ENCODE measurements at regions not wholly inside any gene's neighbourhood (a gene's known extent, or its start where the extent isn't known, plus 50 kb on each side); places are given as distances from the start of the nearest gene placed in this dataset.

DNA sequence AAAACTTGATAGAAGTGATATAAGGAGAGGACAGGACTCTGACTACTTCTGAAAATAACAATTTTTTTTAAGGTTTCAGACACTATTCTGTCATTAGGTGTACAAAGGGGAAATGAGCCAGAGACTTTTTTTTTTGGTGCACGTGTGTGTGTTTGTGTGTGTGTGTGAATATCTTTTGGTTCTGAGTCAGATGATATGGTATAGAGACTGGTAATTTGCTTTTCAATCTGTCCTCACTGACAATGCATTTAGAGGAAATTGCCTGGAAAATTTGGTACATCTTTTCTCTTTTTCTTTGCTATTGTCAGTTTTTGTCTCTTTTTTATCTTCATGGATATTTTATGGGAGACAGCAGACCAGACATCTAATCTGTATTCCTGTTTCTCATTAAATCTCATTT lies 59.3 kb downstream of the DDIT4L start:
- Histone ChIP-seq H3K9ac (ENCODE audit: low read depth, low read length) (no peak overlapping the region), H3K9me3 (ENCODE audit: control insufficient read depth, insufficient read depth, low read length) (no peaks in the 10 kb centered on the region), H3K4me1 (ENCODE audit: insufficient read depth, low read length) (no peaks in the 10 kb centered on the region), H3K36me3 (ENCODE audit: insufficient read depth, low read length) (no peaks in the 10 kb centered on the region)

GRCh38 chr4:100130491-100130890 lies 59.8 kb downstream of the DDIT4L start:
- Histone ChIP-seq H3K4me1 (ENCODE audit: insufficient read depth, low read length) (no peaks in the 10 kb centered on the region), H3K9me3 (ENCODE audit: control insufficient read depth, insufficient read depth, low read length) (no peaks in the 10 kb centered on the region), H3K36me3 (ENCODE audit: insufficient read depth, low read length) (no peaks in the 10 kb centered on the region), H3K9ac (ENCODE audit: low read depth, low read length) (no peak overlapping the region)

- Histone ChIP-seq H3K4me1 (ENCODE audit: insufficient read depth, low read length) (no peaks in the 10 kb centered on the region), H3K9me3 (ENCODE audit: control insufficient read depth, insufficient read depth, low read length) (no peaks in the 10 kb centered on the region)
These were observed 60.5 kb downstream of the DDIT4L start for GRCh38 chr4:100129774-100130173.

GRCh38 chr4:100128338-100128737 lies 61.9 kb downstream of the DDIT4L start:
- no peaks in the 10 kb centered on the region for H3K4me1 ChIP-seq (ENCODE audit: insufficient read depth, low read length)
- H3K9ac ChIP-seq (ENCODE audit: low read depth, low read length) = no peak overlapping the region
- H3K36me3 ChIP-seq (ENCODE audit: insufficient read depth, low read length) = no peaks in the 10 kb centered on the region
- no peaks in the 10 kb centered on the region for H3K9me3 ChIP-seq (ENCODE audit: control insufficient read depth, insufficient read depth, low read length)

More at GRCh38 chr4:100129774-100130173, 60.5 kb downstream of the DDIT4L start:
- Histone ChIP-seq H3K36me3 (ENCODE audit: insufficient read depth, low read length) (no peaks in the 10 kb centered on the region), H3K9ac (ENCODE audit: low read depth, low read length) (no peak overlapping the region)

DNA sequence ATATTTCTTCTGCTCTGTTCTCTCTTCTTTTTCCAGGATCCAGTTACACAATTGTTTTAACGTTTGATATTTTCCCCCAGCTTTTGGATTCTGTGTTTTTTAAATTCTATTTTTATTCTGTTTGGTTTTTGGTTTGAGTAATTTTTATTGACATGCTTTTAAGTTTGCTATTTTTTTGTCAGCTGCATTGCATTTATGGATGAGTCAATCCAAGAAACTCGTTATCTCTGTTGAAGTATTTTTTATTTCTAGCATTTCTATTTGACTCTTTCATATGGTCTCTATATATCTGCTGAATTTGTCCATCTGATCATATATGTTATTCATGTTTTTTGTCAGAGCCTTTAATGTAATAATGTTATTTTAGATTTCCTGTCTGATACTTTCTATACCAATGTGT lies 65.6 kb downstream of the DDIT4L start:
- Histone ChIP-seq H3K9me3 (ENCODE audit: control insufficient read depth, insufficient read depth, low read length) (no peaks in the 10 kb centered on the region), H3K9ac (ENCODE audit: low read depth, low read length) (no peak overlapping the region), H3K4me1 (ENCODE audit: insufficient read depth, low read length) (no peaks in the 10 kb centered on the region), H3K36me3 (ENCODE audit: insufficient read depth, low read length) (no peaks in the 10 kb centered on the region)

- peaks cover 10% of the 10 kb centered on the region; the same call in 1 of the 2 replicates for H3K4me1 ChIP-seq (ENCODE audit: insufficient read depth, low read length)
- no peak overlapping the region for H3K9ac ChIP-seq (ENCODE audit: low read depth, low read length)
- no peaks in the 10 kb centered on the region for H3K36me3 ChIP-seq (ENCODE audit: insufficient read depth, low read length)
- no peaks in the 10 kb centered on the region for H3K9me3 ChIP-seq (ENCODE audit: control insufficient read depth, insufficient read depth, low read length)
These were observed 72.1 kb downstream of the DDIT4L start for GRCh38 chr4:100118181-100118580.

DNA sequence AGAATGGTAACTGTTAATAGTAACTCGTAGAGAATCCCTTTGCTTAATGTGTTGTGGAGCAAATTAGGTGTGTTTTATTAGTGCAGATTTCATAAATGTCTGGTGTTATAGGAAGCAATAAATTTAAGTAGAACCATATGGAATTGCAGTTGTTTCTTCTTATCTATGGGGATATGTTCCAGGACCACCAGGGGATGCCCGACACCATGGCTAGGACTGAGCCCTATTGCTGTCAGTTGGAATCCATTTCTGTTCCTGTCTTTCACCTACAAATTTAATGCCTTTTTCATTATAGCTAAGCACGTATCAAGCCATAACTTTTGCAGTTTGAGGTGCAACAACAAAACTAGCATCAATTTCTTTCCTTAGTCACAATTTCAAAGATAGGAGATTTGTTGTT lies 72.5 kb downstream of the DDIT4L start:
- Histone ChIP-seq H3K4me1 (ENCODE audit: insufficient read depth, low read length) (peaks cover 11% of the 10 kb centered on the region; the same call in 1 of the 2 replicates), H3K9ac (ENCODE audit: low read depth, low read length) (no peak overlapping the region), H3K36me3 (ENCODE audit: insufficient read depth, low read length) (no peaks in the 10 kb centered on the region), H3K9me3 (ENCODE audit: control insufficient read depth, insufficient read depth, low read length) (no peaks in the 10 kb centered on the region)

- H3K9ac ChIP-seq (ENCODE audit: low read depth, low read length) = no peak overlapping the region
- no peaks in the 10 kb centered on the region for H3K9me3 ChIP-seq (ENCODE audit: control insufficient read depth, insufficient read depth, low read length)
- H3K4me1 ChIP-seq (ENCODE audit: insufficient read depth, low read length) = peaks cover 11% of the 10 kb centered on the region; the same call in 1 of the 2 replicates
- H3K36me3 ChIP-seq (ENCODE audit: insufficient read depth, low read length) = no peaks in the 10 kb centered on the region
These were observed 75.4 kb downstream of the DDIT4L start for GRCh38 chr4:100114909-100115308.

- Histone ChIP-seq H3K9ac (ENCODE audit: low read depth, low read length) (no peak overlapping the region), H3K9me3 (ENCODE audit: control insufficient read depth, insufficient read depth, low read length) (no peaks in the 10 kb centered on the region), H3K36me3 (ENCODE audit: insufficient read depth, low read length) (no peaks in the 10 kb centered on the region), H3K4me1 (ENCODE audit: insufficient read depth, low read length) (peaks cover 11% of the 10 kb centered on the region; the same call in 1 of the 2 replicates)
These were observed 76.5 kb downstream of the DDIT4L start for GRCh38 chr4:100113732-100114131.

GRCh38 chr4:100113096-100113495 lies 77.2 kb downstream of the DDIT4L start:
- peaks cover 11% of the 10 kb centered on the region; the same call in 1 of the 2 replicates for H3K4me1 ChIP-seq (ENCODE audit: insufficient read depth, low read length)
- no peaks in the 10 kb centered on the region for H3K9me3 ChIP-seq (ENCODE audit: control insufficient read depth, insufficient read depth, low read length)
- H3K9ac ChIP-seq (ENCODE audit: low read depth, low read length) = no peak overlapping the region
- no peaks in the 10 kb centered on the region for H3K36me3 ChIP-seq (ENCODE audit: insufficient read depth, low read length)

DNA sequence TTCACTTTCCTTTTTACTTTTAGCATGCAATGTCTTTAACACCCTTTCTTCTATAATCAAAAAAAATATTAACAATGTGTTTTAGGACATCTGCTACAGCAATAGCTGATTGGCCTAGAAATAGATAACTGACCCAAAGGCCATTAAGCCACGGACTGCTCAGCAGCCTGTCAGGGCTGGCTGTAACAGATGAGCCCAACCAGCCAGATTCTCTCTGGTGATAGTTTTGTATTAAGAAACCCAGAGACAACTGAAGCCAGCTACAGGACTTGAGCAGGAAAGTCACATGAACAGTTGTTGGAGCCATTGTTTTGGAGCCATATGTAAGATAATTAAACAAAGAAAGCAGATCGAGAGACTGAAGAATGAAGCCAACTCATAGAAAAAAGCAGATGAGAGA lies 80.3 kb downstream of the DDIT4L start:
- no peaks in the 10 kb centered on the region for H3K9me3 ChIP-seq (ENCODE audit: control insufficient read depth, insufficient read depth, low read length)
- H3K36me3 ChIP-seq (ENCODE audit: insufficient read depth, low read length) = no peaks in the 10 kb centered on the region

DNA sequence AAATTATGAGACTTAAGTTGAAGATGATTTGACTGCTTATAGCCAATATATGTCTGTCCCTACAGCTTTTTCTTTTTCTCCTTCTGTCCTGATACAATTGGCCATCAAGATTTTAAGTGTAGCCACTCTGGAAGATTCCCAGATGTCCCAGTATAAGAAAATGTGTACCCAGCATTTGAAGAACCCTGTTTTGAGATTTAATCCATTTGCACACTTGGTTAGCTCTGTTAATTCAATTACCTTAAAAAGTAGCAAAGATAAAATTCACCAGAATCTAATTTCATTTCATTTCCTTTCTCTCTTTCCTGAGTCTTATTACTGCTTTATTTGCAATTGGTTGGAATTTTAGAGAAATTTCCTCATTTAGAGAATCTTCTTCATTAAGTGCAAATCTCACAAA lies 81.4 kb downstream of the DDIT4L start:
- peaks cover 2% of the 10 kb centered on the region; the same call in 1 of the 2 replicates for H3K4me1 ChIP-seq (ENCODE audit: insufficient read depth, low read length)
- no peaks in the 10 kb centered on the region for H3K36me3 ChIP-seq (ENCODE audit: insufficient read depth, low read length)
- H3K9ac ChIP-seq (ENCODE audit: low read depth, low read length) = no peak overlapping the region
- no peaks in the 10 kb centered on the region for H3K9me3 ChIP-seq (ENCODE audit: control insufficient read depth, insufficient read depth, low read length)

More for the DNA sequence above, 80.3 kb downstream of the DDIT4L start:
- H3K9ac ChIP-seq (ENCODE audit: low read depth, low read length) = no peak overlapping the region
- peaks cover 2% of the 10 kb centered on the region; the same call in 1 of the 2 replicates for H3K4me1 ChIP-seq (ENCODE audit: insufficient read depth, low read length)

DNA sequence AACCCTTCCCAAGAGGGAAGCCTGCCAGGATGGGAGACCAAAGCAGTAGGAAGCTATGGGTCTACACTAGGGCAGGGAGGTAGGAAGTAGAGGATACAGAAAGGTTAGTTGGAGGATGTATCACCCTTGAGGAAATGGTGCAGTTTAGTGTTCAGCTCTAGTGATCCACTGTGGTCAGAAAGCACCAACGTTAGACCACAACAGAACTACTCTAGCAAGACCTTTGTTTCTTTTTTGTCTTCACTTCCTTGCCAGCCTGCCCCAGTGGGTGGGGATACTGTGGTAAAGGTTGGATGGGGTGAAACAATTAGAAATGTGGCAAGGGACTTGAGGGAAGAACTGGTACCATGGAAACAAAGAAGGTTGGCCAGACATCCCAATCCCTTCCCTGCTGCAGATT lies 83.3 kb downstream of the DDIT4L start:
- Histone ChIP-seq H3K9ac (ENCODE audit: low read depth, low read length) (no peak overlapping the region), H3K4me1 (ENCODE audit: insufficient read depth, low read length) (no peaks in the 10 kb centered on the region)

GRCh38 chr4:100103671-100104070 lies 86.6 kb downstream of the DDIT4L start:
- Histone ChIP-seq H3K36me3 (ENCODE audit: insufficient read depth, low read length) (no peaks in the 10 kb centered on the region), H3K9ac (ENCODE audit: low read depth, low read length) (no peak overlapping the region), H3K4me1 (ENCODE audit: insufficient read depth, low read length) (peaks cover 7% of the 10 kb centered on the region), H3K9me3 (ENCODE audit: control insufficient read depth, insufficient read depth, low read length) (no peaks in the 10 kb centered on the region)

More for the DNA sequence above, 83.3 kb downstream of the DDIT4L start:
- H3K36me3 ChIP-seq (ENCODE audit: insufficient read depth, low read length) = no peaks in the 10 kb centered on the region
- no peaks in the 10 kb centered on the region for H3K9me3 ChIP-seq (ENCODE audit: control insufficient read depth, insufficient read depth, low read length)

DNA sequence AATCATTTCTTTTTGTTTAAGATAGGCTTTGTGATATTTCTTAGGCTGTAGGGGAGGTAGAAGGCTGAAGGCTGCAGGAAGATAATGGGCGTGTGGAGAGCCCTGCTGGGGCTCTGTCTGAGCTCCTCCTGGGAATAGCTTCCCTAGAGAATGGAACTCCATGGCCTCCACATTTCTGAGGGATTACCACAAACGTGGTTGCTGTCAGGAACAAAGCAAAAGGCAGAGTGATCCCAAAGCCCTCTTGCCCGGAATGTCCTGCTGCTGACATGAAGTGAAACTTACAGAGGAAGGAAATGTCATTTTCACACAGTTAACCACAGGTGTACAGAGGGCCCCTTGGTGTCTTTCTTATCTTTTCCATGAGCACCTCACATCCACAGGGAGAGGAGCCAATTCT lies 89.3 kb downstream of the DDIT4L start:
- H3K9ac ChIP-seq (ENCODE audit: low read depth, low read length) = no peak overlapping the region

DNA sequence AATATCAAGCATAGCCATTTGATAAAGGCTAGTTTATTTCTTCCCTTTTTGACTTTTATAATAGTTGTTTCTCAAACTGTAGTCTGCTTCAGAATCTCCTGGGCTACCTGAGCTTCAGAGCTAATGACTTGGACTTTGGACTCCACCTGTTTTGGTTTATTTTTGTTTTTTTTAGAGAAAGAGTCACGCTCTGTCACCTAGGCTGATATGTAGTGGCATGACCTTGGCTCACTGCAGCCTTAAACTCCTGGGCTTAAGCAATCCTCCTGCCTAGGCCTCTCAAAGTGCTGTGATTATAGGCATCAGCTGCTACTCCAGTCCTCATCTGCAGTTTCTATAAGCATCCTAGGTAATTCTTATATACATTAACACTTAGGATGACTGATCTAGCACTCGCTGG lies 90.5 kb downstream of the DDIT4L start:
- Histone ChIP-seq H3K36me3 (ENCODE audit: insufficient read depth, low read length) (no peaks in the 10 kb centered on the region), H3K4me1 (ENCODE audit: insufficient read depth, low read length) (peaks cover 7% of the 10 kb centered on the region), H3K9me3 (ENCODE audit: control insufficient read depth, insufficient read depth, low read length) (no peaks in the 10 kb centered on the region), H3K9ac (ENCODE audit: low read depth, low read length) (no peak overlapping the region)

More for the DNA sequence above, 89.3 kb downstream of the DDIT4L start:
- Histone ChIP-seq H3K9me3 (ENCODE audit: control insufficient read depth, insufficient read depth, low read length) (no peaks in the 10 kb centered on the region), H3K4me1 (ENCODE audit: insufficient read depth, low read length) (peaks cover 7% of the 10 kb centered on the region), H3K36me3 (ENCODE audit: insufficient read depth, low read length) (no peaks in the 10 kb centered on the region)

Data from ES-I3 (cell line).